GM18867 (cell line): ENCODE measurements at regions not wholly inside any gene's neighbourhood (a gene's known extent, or its start where the extent isn't known, plus 50 kb on each side); places are given as distances from the start of the nearest gene placed in this dataset.

Source experiments
- ATAC-seq: cut with Tn5 transposase; IDR thresholded peaks from one replicate; pipeline ENCODE4 v1.9.1; 2021; ENCODE audit warnings: mild to moderate bottlenecking, moderate library complexity; ENCODE audit not compliant: unreplicated experiment

DNA sequence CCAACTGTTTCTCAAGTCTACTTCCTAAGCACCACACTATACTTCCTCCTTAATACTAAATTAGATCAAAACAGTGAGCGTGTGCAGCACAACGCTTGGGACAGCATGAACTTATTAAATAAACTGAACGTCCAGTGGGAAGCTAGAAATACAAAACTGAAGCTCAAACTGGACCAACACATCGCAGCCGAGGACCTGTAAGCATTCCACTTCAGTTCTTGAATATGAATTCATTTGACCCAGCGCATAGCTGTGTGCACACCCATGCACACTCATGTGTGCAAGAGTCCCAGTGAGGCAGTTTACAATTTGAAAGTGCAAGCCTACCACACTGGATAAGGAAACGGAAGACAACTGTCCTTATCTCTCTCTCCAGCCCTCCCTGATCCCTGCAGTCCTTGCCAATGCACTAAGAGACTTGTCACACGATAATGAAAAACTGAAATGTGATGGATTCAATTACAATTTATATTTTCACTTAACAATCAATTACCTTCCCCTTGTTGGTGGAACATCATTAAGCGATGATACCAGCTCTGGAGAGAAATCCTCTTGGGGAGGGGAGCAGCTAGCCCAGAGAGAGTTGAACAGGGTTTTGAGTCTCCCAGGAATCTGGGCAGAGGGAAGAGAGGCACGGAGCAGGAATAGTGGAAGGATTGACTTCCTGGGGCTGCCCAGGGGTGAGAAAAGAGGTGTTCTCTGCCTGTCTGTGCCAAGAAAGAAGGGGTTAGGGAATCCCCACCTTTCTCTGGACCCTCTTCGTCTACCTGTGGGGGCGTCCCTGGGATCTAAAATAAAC, 186.5 kb upstream of the KLHL29 start:
- ATAC-seq: no peak

DNA sequence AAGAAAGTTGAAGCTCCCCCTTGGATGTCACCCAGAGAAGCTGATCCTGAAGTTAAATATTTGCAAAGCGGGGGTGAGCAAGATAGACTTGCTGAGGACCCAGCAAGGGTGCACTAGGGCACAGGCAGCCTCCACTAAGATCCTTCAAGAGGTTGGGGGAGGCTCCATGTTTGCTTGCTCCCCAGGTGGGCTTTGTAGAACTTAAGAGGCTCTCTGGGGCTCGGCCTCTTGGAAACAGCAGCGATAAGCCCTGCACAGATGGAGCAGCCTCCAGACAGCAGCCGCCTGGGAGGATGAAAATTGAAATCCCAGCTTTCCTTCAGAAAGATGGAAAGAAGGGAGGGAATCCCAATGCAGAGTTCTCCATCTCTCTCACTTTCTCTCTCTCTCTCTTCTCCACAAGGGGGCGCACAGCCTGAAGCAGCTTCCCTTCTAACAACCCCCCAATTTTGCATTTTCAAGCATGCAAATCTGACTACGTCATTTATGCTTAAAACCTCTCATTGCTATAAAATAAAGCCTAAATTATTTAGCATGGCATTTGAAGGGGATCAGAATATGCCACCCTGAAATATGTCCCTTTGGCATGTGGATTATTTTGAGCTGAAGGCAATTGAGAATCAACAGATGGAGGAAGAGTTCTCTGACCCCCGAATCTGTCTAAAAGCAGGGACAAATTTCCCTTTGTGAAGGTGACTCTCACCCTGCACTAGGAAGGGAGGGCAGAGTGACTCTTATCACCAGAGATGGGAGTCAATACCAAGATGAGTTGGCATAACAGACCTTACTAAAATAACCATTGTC, 185.7 kb upstream of the KLHL29 start:
- peak; percentile 71 for ATAC-seq

DNA sequence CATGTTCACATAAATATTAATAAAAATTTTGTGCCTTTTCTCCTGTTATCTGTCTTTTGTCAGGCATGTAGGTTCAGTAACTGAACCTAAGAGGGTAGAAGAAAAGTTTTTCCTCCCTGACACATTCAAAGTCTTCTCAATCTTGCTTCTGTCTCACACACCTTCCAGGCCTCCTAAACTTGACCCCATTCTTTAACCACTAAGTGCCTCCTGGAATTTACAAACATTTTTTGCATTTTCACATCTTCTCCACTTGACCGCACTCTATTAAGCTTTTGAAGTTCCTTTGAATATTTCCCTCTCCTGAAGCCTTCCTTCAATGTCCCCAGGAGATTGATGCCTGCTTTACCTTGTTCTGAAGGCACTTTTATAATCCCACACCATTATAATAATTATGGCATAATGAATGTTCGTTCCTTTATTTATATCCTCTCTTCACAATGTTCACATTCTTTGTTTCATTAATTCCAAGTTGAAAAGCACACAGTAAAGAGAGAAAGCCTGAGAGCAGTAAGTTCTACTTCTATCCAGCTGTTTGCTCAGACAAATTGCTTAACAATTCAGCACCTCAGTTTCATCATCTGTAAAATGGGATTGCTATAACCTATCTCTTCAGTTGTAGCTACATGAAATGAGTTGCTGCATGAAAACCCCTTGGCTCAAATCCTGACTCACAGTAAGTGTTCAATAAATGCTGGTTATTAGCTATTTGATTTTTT, 184.8 kb upstream of the KLHL29 start:
- no peak for ATAC-seq

- ATAC-seq: no peak
These were observed 184.2 kb upstream of the KLHL29 start for GRCh38 chr2:23200787-23201114.

DNA sequence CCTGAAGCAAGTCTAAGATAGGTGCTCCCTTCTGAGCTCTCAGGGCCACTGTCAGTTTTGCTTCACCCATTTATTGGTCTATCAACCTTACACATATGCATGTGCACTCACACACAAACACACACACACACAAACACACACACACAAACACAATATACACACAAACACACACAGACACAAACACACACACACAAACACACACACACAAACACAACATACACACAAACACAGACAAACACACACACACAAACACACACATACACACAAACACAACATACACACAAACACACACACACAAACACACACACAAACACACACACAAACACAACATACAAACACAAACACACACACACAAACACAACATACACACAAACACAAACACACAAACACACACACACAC, 181.6 kb upstream of the KLHL29 start:
- no peak for ATAC-seq

GRCh38 chr2:23204685-23205242, 180.2 kb upstream of the KLHL29 start:
- ATAC-seq: no peak

DNA sequence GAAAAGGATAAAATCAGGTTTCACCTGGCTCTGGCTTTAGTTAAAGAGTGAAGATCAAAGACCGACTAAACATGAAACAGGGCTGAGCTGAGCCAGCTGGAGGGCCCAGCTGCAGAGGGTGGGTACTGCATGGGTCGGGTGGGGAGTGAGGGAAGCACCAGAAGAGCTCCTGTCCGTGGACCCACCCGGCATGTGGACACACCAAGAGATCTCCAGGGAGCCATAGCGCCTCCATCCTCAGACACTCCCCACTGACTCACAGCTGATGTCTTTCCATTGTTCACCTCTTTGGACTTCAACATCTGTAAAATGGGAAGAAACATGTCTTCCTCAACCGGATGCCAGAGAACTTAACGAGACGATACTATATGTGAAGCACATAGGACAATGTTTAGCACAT, 178.3 kb upstream of the KLHL29 start:
- no peak for ATAC-seq

GRCh38 chr2:23207871-23208270, 177.1 kb upstream of the KLHL29 start:
- no peak for ATAC-seq

DNA sequence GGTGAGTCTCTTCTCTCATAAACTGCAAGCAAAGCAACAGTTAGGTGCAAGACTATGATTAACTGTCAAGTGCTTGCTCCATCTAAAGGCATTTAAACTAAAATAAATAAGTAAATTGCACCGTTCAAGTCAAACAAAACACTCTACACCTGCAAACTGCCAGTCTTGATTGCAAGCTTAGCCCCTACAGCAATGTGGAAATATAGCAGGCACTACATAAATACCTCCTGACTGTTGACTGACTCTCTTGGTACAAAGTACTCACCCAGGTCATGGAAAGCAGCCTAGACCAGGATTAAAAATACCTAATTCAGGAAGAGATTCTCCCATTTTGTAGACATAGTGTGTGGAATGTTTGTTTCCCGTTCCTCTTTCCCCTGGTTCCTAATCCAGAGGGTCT, 176.6 kb upstream of the KLHL29 start:
- no peak for ATAC-seq

DNA sequence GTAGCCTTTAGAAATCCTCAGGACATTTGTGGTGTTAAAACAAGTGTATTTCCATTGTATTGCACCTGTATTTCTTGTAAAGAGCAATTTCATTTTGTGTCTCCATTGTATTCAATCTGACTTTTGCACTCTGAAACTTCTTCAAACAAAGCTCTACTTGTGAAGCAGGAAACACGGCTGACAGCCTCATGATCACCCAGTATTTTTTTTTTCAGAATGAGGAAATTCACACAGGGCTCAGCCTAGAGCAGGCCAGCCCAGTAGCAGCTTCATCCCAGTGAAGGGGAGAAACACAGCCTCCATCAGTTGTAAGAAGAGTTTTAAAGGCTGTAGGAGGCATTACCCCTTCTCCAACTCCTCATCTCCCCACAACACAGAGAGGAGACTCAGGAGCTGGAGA, 175.9 kb upstream of the KLHL29 start:
- ATAC-seq: no peak

DNA sequence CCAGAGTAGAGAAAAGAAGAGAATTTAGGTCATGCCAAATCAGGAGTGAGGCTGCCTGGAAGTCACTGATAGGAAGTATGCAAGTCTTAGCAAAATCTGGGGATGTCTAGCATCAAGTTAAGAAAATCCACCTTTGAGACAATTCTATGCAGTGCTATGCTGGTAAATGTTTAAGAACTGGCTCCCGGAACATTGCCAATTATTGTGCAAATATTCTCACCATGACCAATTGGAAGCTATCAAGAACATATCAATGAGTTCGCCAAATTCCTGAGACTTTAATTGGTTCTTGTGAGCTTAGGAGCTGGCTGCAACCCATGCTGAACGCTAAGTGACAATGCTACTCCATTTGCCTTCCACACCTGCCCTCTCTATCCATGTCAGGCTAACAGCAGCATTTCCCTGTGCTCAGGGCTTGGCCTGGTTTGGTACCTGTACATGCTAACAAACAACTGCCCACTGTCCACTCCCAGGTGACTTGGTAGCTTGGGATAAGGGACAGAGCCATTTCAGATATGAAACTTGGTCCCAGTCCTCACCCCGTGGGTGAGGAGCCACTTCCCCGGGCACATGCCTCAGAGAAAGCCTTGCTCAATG, 172.9 kb upstream of the KLHL29 start:
- no peak for ATAC-seq

DNA sequence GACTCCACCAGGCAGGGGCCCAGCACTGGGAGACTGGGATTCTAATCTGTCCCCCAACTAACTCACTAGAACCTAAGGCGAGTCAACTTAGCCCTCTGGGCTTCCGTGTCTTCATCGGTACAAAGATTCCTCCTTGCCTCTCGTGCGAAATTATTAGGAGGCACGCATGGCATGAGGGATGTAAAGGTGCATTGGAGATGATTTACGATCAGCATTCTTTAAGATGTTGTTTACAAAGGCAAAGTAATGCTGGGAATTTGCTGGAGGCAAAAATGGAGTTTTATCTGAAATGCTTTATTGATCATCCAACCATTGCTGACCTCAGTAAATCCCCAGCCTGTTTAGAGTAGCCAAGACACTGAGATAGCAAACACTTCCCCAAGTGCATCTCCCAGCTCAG, 171.8 kb upstream of the KLHL29 start:
- no peak for ATAC-seq

GRCh38 chr2:23215016-23215415, 170.0 kb upstream of the KLHL29 start:
- no peak for ATAC-seq

GRCh38 chr2:23219666-23220065, 165.3 kb upstream of the KLHL29 start:
- ATAC-seq: no peak

GRCh38 chr2:23220513-23221094, 164.4 kb upstream of the KLHL29 start:
- no peak for ATAC-seq

DNA sequence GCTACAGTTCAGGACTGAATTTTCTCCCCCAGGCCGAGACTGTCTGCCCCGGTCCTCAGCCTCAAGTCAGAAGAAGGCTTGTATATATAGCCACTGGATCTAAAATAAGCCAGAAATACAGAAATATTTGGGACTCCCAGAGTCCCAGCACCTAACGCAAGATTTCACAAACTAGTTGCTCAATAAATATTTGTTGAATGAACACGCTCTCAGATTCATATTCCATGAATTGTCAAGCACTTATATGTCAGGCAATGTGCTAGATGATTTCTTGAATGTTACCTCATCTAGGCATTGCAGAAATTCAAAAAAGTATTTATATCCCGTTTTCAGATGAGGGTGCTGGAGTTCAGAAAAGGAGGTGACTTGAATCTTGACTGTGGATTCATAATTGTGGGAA, 163.7 kb upstream of the KLHL29 start:
- ATAC-seq: no peak

GRCh38 chr2:23221901-23222300, 163.1 kb upstream of the KLHL29 start:
- ATAC-seq: no peak

DNA sequence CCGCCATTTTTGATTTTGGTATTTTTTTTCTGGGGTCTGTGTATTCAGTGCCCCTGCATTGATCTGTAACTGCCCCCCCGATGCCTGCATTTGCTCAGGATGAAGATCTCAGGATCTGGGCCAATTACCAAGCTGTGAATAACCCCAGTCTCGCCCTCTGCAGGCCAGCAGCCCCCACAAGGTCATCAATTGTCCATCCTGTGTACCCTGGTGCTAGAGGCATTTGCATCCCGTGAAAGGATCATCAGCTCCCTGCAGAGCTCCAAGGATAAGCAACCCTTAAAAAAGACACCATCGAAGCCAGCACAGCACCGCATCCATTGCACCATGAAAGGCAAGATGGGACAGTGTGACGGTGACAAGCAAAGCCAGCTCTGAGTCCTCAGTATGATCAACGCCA, 154.1 kb upstream of the KLHL29 start:
- no peak for ATAC-seq

DNA sequence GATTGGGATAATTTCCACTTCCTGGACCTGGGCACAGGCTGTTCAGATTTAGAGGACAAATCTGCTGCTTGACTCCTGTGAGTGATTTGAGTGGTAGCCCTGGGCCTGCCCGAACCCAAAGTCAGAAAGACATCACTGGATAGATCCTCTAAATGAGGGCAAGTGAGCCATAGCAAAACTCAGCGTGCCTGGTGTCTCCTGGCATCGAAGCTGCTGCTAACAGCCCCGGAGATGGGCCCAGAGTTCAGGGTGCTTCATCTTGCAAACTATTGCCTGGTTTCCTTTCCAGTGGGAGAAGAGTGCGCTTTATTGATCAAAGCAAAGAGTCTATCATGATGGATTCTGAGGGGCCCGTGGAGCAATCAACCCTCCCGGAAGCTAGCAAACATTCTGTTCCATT, 153.1 kb upstream of the KLHL29 start:
- no peak for ATAC-seq

DNA sequence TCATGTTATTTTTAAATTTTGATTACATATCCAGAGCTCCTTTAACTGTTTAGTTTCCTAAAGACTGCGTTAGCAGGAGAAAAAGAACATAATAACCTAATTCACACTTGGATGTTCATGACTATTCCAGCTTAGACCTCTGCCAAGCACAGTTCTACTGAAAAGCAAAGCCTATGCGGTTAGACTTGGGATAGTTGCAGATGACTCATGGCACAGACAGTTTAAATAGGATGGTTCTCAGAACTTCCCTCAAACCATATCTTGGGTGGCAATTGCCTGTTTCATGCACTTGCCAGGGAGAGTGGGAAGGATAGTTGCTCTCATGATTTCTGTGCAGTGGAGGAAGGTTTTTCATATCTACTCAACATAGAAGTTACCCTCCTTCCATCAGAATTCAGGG, 149.7 kb upstream of the KLHL29 start:
- no peak for ATAC-seq

DNA sequence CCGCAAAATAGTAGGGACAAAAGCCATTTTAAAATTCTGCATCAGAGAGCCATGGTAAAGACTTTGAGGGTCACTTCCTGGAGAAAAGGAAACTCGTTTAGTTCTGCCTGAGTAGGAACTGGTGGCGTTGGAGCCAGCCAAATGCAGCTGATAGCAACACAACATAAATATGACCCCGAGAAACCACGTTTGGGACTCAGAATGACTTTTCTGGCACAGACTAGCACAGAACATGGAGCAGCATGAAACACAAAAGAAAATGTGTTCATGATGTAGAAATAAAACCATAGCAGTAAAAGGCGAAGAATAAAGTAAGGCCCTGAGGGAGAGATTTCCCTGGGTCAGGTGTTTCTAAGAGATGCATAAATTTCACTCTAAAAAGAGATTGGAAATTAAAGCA, 149.2 kb upstream of the KLHL29 start:
- no peak for ATAC-seq
